NCI-H1048 (cell line): ENCODE measurements at regions not wholly inside any gene's neighbourhood (a gene's known extent, or its start where the extent isn't known, plus 50 kb on each side); places are given as distances from the start of the nearest gene placed in this dataset.
A peak's percentile ranks its signal among the peaks of the same experiment; 100 is the strongest.
"Not testable (repeated sequence)": the region's sequence is repeated elsewhere in the genome, so short reads cannot be mapped to it uniquely, and the experiment has no call there.

Source experiments
- DNase-seq: peaks from one replicate; lab custom pipeline; 2025; lab: John Stamatoyannopoulos, UW

DNA sequence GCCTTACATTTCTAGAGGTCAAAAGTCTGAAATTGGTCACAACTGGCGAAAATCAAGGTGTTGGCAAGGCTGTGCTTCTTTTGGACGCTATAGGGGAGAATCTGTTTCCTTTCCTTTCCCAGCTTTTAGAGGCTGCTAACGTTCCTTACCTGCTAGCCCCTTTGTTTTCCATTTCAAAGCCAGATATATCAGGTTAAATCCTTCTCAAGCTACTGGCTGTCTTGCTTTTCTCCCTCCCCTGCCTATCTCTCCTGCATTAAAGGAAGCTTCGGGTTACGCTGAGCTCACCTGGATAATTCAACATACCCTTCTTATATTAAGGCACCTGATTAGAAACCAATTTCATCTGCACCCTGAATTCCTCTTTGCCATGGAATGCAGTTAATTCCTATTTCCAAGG lies 1569.7 kb upstream of the SLC10A2 start:
- no peak for DNase-seq

DNA sequence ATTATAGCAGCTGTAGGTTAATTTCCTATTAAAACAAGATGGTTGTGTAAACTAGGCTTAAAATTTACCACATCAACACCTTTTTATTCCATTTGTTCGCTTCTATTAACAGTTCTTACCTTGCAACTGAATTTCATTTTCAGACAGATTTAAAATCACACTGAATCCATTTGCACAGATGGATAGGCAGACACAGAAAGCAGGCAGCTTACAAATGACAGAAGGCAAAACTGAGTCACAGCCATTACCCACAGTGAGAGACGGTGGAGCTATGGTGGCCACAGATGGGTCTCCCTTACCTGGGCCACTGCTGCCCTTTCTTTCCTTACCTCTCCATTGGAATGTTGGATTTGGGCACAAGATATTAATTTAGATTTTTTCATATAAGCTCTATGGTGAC lies 1567.8 kb upstream of the SLC10A2 start:
- DNase-seq: no peak

DNA sequence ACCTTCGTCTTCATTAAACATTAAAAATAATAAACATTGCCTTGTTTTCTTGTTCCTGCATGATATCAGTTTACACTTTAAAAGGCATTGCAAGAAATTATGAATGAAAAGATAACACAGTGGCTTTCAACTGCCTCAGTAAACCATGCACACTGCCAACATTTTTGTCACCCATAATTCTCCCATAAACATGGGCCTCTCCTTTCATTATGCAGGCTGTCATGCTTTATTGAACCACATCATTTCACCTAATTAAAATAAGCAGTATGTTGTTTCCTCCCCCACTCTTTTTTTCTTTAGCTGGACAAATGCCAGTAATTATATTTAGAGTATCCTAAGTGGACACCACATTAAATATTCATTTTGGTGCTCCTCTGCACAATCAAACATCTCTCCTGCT lies 1566.5 kb upstream of the SLC10A2 start:
- no peak for DNase-seq

DNA sequence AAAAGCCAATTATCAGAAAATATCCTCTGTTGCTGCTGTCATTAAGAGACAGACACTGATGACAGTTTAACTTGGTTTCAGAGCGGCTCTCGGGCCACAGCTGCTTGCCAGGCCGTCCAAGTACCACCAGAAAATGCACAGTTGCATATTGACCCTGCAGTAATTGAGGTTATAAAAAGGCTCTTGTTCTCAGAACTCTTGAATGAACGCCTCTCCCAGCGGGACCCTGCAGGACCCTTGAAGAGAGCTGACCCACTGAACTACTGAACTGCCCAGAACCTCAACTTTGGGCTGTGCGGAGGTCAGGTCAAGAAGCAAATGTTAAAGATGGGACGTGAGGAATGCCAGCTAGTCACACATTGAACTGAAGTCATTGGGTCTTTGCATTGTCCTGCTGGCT lies 1559.0 kb upstream of the SLC10A2 start:
- no peak for DNase-seq

DNA sequence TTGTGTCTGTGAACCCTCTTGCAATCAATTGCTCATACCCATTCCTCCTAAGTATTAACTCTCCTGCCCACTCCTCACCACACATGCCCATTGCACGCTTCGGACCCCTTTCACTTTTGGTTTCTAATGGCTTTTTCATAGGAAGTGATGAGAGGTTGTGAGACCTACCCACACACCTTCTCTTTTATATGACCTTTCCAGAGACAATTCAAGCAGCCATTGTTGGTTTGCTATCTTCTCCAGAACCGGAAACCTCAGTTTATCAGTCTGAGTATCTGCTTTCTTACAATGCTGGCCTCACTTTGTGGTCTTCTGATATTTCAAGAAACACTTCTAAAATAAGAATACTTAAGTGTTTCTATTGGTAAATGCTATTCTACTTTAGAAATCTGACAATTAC lies 1550.8 kb upstream of the SLC10A2 start:
- DNase-seq: no peak

DNA sequence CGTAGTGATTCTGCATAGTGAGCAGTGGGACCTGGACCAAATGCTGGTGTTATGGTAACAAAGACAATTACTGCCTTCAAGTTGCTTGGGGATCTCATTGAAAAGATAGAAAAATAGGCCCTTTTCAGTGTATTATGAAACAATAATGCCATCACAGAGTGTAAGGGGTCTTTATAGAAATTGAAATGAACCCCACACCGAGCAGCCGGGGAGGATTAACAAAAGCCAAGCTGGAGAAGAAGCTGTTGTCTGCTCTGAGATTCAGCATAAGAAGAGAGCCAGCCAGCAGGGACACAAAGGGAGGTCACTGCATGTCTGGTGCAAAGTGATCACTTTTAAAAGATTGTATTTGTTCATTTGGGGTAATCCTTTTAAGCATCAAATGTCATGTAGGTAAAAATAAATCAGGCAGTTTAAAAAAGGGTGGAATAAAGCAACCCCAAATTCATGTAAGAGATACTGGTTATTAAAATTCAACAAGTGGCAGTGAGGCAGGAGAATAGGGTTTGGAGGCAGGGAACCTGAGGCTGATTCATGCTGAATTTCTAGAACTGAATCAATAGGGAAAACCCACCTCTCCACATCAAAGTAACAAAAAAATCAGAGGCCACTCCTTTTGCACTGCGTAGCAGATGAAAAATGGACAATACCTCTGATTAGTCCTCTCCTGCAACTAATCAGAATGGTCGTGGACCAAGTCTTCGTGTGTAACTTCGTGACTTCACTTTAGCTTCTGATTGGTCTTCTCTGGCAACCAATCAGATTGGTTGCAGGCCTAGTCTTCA lies 1548.3 kb upstream of the SLC10A2 start:
- DNase-seq: no peak

DNA sequence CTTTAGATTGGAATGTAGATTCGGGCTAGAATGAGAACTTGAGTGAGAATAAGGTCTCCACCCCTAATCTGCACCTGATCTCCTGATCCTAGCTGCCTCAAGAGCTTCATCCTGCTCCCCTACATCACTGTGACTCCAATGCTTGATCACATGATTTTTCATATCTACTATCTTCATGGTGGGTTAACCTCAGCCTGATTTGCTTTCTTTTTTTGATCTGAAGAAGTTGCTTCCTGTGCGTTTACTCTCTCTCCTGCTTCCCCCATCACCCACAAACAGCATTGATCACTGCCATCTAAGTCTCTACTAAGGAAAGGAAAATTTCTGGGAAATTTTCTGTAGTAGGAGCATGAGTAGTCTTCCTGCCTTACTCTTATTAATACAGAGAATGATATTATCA lies 1542.1 kb upstream of the SLC10A2 start:
- DNase-seq: no peak

DNA sequence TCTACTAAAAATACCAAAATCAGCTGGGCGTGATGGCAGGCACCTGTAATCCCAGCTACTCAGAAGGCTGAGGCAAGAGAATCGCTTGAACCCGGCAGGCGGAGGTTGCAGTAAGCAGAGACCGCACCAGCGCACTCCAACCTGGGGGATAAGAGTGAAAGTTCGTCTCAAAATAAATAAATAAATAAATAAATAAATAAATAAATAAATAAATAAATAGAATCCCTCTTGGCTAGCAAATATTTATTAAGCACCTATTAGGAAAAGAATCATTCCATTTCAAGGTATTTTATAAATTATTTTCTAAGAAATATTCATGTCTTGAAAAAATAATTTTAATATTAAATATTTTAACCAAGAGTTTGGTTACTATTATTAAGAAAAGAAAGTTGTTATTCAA lies 1539.2 kb upstream of the SLC10A2 start:
- DNase-seq: not testable (repeated sequence)

DNA sequence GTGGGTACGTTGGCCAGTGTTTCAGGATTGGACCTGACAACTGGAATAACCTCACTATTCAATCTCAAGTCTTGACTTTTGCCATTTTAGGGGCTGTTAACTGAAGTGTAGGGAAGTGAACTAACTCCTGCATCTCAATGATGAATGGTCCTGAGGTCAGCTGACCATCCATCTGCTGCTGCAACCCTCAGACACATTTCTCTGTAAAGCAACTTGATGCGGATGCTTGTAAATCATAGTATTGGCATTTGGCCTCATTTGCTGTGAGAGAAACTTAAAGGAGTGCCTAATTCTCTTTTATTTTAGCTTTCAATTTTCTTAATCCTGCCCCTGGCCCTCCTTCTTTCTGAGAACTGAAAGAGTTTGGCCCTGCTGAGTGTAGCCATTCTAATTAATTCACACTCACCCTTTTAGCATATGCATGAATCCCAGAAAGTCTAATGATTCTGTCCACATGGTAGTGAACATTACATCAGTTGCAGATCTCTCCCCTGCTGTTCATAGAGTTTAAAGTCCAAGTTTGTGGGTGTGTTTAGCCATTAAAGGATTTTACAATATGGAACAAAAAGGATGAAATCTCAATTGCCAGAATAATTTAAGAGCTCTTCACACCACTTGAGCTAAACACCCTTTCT lies 1531.4 kb upstream of the SLC10A2 start:
- DNase-seq: no peak

DNA sequence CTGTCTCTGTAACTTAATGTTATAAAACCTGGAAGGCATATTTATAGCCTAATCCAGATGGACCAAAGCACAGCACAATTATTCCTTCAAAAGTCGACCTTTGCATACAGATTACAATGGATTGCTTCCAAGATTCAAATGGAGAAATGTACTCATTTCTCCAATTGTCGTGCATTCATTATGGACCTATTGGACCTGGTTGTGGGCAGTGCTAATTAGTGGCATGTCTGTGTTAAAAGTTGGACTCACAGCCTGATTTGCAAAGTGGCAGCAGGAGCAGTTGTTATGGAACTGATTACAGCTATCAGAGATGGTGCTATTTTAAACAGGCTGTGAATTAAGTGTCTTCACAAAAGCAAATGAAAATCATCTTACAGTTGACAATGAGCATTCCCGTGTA lies 1529.3 kb upstream of the SLC10A2 start:
- DNase-seq: no peak

DNA sequence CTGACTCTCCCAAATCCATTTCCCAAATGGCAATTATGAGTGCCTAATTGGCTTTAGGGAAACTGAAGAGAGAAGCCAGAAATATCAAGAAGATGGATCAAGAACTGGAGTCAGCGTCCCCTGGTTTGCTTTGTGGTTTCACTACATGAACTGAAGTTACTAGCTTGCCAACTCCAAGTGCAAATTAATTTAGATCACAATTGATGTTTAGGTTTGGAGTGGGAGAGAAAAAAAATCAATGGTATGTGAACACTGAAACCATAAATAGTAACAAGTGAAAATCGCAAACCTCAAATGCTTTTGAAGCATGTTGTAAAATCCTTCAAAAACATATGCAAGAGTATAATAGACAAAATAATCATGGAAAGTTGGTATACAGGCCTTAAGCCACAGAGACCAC lies 1528.6 kb upstream of the SLC10A2 start:
- no peak for DNase-seq

DNA sequence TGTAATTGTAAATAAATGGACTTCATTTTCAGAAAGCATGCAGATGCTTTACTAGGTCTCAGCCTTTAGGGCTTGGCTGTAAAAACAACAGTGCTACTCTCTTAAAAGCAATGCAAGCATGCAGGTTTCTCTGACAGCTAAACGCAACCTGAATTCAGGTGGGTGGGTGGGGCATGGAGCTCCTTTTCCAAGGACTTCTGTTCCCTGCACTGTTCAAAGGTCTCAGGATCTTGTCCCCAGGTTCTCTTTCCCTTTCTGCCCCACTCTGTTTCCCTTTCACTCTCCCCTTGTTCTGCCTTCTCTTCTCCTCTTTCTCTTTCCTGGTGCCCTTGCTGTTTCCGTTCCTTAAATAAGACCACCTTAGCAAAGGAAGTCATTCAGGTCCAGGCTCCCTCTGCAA lies 1527.5 kb upstream of the SLC10A2 start:
- DNase-seq: no peak

DNA sequence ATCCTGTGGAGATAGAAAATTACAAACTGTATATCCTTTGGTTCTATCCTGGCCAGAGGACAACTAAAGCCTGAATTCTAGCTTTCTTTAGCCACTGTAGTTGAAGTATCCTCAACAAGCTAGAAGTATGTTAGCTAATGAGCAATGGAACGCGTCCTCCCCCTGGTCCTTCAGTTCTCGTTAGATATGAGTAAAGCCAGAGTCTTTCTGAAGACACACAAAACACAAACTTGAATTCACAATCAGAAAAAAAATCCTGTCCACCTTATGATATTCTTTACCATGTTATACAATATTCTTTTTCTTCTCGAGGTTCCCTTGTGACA lies 1527.0 kb upstream of the SLC10A2 start:
- no peak for DNase-seq

DNA sequence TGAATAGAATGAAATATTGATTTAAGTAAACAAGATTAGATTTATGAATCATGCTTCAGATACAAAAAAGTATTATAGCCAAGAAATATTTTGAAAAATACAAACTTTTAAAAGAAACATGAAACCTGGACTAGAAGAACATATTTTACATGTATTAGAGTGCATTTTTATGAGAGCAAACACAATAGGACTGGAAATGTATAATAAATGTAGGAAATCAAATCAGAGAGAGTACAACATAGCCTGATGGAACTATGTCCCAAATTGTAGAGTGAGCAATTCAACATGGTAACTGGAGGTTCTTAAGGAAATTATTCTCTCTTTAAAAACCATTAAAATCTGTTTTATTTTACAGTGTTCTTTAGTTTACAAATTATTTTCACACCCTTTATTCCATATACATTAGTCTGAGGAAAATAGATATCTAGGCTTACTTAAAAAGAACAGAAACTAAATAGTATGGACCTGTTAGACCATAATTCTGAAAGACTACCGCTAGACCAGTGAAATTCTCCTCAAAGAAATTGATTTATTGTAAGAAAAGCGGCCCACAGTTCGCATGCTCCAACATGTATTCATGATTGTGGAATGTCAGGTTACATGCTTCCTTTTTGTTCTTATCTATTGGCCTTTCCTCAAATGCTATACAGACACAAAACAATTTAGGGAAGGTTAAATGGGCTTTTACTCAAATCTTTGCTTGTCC lies 1526.5 kb upstream of the SLC10A2 start:
- no peak for DNase-seq

DNA sequence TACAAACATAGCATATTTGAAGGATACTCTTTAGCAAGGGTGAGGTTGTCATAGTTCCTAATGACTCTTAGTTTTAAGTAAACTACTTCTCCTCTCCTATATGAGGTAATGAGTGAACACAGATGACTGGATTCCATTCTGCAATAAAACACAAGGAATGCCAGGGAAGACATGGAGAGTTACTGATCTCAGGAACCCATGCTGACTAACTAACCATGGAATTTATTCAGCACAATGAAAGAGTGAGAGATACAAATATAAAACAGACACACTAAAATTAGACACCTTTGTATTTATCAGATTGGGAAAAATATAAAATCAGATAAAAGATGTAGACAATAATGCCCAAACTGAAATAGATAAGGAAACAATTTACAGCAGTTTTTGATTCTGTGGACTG lies 1525.9 kb upstream of the SLC10A2 start:
- no peak for DNase-seq

DNA sequence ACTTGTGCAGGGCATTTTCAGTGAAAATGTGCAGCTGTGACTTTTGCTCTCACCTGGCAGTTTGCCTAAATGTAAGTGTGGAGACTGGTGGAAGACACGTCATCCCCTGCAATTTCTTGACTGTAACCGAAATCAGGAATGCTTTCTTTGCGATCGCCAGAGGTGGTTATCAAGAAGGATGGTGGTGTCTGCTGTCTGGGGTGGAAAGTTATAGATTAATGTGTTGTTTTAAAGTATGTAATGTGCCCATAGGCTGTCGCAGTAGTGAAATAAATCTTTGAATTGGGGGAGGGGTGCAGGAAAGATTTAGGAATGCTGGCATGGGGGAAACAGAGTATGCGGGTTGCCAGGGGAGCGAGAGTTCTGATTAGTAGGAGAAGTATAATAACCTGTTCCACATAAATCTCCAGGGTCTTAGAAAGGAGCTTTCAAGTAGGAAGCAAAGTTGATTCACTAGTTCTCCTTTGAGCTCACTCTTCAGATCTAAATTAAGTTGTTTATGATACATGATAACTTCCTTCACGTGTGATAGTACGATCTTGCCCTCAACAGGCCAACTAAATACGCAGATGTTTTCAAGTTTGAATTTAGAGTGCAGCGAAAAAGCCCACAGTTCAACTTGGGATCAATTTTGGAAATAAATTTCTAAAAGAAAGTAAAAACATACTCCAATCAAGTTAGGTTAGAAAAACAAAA lies 1520.0 kb upstream of the SLC10A2 start:
- no peak for DNase-seq

DNA sequence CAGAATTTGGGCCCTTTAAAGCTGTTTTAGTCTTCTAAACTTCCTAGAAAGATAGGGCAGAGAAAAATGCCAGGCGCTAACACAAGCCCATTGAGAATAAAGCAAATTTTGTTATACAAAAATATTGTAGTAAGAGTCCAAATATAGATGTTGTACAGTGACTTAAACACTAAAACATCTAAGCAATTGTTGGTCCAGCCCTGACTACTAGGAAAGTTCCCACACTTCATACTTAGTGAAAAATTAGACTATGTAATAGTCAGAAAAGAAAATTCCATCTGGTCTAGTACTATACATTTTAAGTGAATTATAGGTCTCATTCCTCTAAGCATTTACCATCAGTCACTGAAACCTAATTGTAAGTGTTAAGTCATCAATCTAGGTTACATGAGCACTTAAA lies 1518.3 kb upstream of the SLC10A2 start:
- DNase-seq: no peak

DNA sequence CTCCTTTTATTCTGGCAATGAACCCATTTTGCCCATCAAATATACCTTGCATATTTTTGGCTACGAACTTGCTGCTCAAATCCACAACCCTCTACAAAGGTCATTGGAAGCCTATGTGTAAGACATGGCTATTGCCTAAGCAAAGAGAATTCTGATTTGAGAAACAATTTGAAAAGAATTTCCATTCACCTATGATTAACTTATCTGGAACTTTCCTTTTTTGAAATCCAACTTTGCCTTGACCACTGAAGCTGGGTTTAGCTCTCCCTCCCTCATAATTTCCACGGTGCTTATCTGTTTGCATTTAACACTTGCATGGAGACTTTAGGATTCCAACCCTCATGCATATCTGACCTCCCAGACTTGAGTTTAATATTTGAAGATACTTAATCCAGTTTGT lies 1514.7 kb upstream of the SLC10A2 start:
- no peak for DNase-seq

DNA sequence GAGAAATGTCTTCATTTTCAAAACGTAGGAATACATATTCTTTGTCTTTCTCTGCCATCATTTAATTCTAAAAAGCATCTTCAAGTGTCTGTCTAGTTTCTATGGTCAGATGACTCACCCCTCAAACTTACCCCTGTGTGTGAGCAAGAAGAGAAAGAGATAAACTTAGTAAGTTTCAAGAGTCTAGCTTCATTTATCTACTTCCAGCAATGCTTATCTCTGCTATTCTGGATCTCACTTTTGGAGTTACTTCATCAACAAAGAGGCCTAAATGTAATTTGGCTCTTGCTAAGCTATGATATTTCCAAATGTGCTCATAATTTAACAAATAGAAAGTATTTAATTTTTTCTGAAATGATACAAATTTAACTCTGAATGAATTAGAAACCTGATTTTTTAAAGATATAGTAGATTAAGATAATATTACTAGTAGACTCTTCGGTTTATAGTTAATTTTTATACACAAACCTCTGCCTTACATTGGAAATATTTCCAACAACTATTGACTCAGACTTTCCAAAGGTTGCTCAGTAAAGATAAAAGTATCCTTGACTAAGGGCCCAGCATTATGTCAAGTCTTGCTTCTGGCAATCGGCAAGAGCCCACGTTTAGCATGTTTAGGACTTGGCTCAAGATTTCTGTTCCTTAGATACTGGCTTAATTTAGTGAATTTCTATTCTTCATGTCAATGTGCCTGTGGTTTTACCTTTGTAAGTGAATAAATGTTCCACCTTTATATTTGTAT lies 1511.0 kb upstream of the SLC10A2 start:
- no peak for DNase-seq

DNA sequence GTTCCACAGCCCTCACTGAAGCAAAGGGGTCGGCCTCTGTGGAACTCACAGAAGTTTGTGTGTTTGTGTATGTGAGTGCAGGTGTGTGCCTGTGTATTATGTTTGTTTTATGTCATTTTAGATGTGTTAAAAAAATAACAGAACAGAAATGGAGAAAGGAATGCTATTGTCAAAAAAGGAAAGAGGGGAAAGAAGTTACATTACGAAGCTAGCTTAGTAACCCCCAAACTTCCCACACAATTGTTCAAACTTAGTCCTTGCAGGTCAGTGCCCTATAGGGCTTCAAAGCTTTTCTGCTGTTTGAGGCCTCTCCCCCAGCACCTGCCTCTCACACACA lies 1505.6 kb upstream of the SLC10A2 start:
- DNase-seq: no peak

DNA sequence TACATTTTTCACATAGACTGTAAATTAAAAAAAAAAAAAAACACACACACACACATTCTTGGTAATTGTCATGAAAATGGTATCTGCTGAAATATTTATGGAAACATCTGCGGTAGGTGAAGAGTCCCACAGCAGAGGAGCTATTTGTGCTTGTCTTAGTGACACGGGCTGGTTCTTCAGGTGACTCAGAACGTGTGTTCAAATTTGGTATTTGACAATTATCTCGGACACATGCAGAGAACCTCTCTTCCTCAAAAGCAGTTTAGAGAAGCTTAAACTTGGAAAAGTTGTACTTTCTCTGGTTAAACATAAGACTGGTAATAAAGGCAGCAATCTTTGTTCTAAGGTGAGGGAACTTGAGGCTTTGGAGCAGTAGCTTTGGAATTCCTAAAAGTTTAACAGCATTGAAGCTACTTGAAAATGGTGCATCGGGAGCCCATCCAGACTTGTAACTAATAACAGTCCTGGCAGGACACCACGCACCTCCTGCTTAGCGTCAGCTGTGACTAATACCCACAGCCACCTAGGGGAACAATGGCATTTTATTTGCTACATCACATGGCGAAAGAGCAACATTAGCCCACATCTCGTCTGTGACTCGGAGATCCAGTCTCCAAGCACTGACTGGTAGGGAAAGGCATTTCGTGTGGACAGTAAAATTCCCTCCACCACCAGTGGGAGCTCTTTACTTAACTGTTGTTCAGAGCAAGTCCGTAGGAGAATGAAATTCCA lies 1505.1 kb upstream of the SLC10A2 start:
- DNase-seq: peak; percentile 84

DNA sequence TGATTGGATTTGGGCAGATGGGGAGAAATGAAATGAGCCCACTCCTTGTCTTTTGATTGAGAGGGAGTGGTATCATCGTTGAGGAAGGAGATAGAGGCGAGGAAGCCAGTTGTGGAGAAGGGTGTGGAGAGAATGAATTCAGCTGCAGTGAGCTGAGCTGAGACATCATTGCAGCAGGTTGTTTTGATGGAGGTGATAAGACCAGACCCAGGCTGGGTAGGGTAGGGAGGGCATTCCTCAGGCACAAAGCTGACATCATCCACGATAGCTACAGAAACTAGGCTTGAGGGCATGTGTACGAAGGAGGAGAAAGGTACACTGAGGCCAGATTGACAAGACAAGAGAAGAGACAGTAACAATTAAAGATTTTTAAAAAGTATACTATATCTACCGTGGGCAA lies 1500.9 kb upstream of the SLC10A2 start:
- no peak for DNase-seq
